22Rv1 (cell line): ENCODE measurements at regions not wholly inside any gene's neighbourhood (a gene's known extent, or its start where the extent isn't known, plus 50 kb on each side); places are given as distances from the start of the nearest gene placed in this dataset.
"Not testable (repeated sequence)": the region's sequence is repeated elsewhere in the genome, so short reads cannot be mapped to it uniquely, and the experiment has no call there.

ENCODE experiments used
- ZFX ChIP-seq: fragments of 450-650 bp; IDR thresholded peaks from 2 replicates; pipeline ENCODE4 v1.6.1; 2017; ENCODE audit warnings: antibody characterized with exemption, borderline replicate concordance
- TF ChIP-seq, protein P1 (sequence below): fragments of 450-650 bp; IDR thresholded peaks from 2 replicates; pipeline ENCODE4 v1.5.1; 2017; ENCODE audit warnings: mild to moderate bottlenecking

DNA sequence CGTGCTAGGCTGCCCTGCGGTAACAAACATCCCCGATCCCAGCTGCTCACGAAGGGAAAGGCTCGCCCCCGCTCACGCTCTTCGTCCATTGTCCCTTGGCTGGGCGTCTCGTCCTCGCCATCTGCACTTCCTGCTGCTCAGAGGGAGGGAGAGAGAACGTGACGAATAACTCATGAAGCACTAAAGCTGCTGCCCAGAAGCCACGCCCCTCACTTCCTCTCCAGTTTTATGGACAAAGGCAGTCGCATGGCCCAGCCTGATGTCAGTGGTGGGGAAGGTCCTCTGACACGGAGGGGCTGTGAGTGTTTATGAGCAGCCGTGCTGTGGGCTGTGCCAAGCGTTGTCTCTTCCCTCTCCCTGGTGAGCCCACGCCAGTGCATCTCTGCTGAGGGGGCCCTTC, 235.9 kb upstream of the SFSWAP start:
- TF ChIP-seq, protein P1, sequence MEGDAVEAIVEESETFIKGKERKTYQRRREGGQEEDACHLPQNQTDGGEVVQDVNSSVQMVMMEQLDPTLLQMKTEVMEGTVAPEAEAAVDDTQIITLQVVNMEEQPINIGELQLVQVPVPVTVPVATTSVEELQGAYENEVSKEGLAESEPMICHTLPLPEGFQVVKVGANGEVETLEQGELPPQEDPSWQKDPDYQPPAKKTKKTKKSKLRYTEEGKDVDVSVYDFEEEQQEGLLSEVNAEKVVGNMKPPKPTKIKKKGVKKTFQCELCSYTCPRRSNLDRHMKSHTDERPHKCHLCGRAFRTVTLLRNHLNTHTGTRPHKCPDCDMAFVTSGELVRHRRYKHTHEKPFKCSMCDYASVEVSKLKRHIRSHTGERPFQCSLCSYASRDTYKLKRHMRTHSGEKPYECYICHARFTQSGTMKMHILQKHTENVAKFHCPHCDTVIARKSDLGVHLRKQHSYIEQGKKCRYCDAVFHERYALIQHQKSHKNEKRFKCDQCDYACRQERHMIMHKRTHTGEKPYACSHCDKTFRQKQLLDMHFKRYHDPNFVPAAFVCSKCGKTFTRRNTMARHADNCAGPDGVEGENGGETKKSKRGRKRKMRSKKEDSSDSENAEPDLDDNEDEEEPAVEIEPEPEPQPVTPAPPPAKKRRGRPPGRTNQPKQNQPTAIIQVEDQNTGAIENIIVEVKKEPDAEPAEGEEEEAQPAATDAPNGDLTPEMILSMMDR = not testable (repeated sequence)
- not testable (repeated sequence) for TF ChIP-seq ZFX
